NCI-H82 (cell line): ENCODE measurements at regions not wholly inside any gene's neighbourhood (a gene's known extent, or its start where the extent isn't known, plus 50 kb on each side); places are given as distances from the start of the nearest gene placed in this dataset.
A peak's percentile ranks its signal among the peaks of the same experiment; 100 is the strongest.
"Not testable (repeated sequence)": the region's sequence is repeated elsewhere in the genome, so short reads cannot be mapped to it uniquely, and the experiment has no call there.

ENCODE experiments used
- DNase-seq: peaks from one replicate; lab custom pipeline; 2025; lab: John Stamatoyannopoulos, UW

DNA sequence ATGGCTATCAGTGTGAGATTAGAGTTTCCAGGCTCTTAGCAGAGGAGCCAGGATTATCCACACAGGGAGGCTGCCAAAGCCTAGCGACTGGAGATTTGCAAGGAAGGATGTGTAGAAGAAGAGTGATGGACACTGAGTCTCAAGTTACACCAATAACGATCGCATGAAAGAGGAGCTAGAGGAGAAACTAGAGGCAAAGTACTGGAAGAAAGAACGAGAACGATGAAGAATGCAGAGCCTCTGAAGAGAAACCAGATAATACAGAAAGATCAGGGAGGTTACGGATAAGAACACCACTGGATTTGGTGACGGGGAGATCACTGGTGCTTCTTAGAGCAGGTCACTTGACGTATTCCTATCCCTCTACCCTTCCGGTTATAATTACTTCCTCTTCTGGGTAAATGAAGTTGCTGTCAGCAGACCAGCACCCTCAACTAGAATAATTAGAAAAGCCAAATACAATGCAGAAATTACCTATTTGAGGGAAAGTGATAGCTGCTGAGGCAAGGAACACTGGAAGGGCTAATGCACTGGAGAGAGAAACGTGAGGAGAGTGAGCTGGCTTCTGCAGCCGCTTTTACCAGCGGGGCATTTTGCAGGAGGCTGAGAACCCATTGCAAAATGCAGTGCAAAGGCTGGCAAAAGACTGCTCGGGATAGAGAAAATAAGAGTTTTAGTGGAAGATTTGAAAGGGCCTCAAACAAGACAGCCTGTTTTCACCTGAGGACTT lies 93.1 kb upstream of the HIF1A start:
- peak; percentile 95 for DNase-seq

DNA sequence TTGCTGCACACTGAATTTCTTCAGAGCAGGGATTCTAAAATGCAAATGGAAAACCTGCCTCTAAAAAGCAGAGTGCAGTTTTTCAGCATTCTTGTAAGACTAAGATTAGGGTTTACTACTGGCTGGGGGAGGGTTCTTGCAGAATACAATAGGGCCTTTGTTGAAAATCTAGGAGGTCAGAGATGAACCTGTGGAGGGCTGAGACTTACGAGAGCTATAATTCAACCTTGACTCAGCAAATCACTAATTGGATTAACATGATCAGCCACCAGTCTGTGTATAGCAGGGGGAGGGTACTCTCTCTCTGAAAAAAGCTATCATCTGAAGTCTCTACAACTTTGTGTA lies 92.6 kb upstream of the HIF1A start:
- DNase-seq, result peak; percentile 92

DNA sequence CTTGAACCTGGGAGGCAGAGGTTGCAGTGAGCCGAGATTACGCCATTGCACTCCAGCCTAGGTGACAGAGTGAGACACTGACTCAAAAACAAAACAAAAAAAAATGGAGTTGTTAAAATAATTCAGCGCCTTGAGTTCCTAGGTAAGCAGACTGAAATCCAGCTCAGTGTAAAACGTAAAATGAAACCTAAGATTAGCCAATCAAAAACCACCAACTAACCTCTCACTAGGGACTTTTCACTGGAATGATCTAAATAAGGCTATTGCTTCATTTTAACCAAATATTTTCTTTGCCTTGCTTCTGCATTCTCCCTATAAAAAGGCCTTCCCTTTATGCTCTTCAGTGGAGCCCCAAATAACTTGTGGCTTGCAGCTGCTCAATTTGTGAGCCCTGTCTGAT lies 91.6 kb upstream of the HIF1A start:
- DNase-seq, result no peak

DNA sequence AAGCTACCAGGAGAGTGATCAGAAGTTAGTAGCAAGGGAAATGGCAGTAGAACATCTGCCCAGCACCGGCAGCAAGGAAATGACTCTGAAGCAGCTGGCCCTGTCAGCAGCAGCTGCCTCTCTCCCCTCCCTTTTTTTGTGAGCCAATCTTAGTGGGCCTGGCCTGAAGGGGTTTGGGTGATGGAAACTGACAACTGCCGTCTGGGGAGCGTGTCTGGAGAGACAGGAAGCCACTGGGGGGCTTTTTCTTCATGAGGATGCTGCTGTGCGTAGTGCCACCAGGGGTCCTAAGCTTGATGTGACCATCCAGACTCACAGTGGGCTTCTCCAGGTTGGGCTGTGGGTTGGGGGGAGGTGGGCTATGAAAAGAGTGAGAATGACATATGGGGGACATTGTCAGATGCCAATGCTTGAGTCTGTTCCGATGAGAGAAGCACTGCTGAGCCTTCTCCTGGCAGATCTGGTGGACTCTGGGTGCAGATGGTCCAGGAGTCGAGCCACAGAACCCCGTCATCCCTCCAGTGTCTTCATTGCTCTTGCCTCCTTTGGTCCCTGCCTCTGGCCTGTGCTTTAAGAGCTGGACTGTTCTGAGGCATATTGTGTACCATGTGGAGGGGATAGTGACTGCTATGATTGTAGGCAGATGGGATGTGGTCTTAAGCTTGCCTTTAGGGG lies 87.6 kb upstream of the HIF1A start:
- DNase-seq, result peak; percentile 62

DNA sequence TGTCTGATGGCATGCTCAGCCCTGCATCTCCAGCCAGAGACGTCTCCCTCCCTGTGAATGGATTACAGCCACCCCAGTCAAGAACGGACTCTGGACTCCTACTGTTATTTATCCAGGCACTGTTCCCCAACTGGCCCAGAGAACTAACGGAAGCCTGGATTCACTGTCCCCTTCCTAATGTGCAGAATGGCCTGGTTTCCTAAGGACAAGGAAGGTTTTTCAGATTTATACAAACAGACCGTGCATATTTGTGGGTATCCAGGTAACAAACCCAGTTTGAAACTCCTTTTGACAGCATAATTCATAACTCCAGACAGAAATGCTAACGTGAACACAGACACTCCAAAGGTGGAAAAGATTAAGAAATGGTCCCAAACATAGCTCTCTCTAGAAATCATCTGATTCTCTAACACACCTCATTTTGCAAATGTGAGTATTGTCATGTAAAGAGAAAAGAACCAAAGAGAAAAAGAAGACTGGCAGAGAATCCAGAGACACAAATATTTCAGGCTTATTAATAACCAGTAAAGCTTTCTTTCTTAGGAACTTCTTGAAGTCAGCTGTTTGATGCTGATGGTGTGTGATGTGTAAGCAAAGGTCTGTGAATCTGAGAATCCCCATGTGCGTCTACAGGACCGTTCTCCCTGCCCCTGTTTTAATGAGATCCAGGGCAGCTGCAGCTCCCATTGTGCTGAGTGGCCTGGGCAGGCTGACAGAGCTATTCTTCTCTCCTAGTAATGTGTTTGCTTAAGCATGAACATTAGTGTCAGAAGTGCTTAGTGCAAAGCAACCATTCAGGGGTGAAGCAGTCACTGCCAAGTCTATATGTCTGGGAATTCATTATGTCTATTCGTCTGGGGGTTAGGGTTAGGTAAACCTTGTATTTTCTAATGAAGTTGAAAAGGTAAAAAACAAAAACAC lies 86.8 kb upstream of the HIF1A start:
- no peak for DNase-seq

DNA sequence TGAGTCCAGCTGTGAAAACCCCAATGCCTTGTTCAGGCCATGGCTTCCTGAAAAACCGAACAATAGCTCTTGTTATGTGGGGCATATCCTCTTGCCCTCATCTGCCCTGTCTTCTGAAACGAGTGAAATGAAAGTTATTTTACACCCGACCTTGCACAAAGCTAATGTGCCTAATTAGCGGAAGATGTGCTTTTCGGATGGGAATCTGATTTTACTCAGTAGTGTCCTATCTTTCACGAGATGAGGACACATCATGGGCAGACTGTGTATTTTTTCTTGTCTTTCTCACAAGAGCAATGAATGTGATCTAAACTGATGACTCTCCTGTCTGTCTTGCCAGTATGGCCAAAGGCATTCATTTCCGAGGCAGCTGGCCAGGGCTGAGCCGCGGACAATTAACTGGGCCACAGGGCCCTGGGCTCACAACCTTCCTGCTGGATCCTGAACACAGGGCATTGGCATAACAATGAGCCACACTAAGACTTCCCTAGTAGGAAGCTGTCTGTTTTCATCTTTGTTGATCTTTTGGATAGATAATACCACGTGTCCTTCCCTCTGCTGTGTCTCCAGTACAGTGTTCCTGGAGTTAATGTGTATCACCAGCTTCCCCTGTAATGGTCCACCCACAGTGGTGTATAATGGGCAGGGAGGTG lies 86.0 kb upstream of the HIF1A start:
- no peak for DNase-seq

DNA sequence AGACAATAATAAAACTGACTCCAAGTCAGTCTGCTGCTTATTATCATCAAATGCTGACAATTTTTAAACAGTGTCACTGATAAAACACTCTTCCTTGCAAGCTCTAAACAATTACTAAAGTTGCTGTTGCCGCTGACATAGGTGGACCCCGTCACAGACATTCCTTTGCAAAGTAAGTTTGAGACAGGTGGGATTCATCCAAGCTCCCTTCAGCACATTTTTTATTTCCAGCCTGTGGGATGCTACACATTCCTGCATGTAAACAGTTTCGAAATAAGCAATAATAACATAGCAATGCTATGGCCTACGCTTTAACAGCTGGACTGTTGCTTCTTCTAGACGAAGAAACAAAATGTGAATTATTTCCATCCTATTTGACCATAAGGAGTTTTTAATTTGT lies 85.4 kb upstream of the HIF1A start:
- no peak for DNase-seq

DNA sequence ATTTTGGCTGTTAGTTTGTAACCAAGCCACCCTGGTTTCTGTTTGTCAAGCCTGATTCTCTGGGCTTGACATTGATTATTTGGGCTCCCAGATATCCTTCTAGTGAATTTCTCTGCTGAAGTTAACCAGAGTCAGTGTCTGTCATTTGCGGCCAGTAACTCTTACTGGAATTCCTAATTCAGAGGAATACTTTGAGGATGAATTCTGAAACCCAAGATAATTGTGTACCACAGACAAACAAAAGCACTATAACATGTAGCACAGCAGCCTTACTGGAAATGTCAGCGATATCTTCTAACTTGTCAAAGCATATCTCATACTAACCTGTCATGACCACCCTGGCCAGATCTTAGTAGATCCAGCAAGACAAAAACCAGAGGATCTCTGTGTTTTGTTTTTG lies 84.4 kb upstream of the HIF1A start:
- DNase-seq, result no peak

DNA sequence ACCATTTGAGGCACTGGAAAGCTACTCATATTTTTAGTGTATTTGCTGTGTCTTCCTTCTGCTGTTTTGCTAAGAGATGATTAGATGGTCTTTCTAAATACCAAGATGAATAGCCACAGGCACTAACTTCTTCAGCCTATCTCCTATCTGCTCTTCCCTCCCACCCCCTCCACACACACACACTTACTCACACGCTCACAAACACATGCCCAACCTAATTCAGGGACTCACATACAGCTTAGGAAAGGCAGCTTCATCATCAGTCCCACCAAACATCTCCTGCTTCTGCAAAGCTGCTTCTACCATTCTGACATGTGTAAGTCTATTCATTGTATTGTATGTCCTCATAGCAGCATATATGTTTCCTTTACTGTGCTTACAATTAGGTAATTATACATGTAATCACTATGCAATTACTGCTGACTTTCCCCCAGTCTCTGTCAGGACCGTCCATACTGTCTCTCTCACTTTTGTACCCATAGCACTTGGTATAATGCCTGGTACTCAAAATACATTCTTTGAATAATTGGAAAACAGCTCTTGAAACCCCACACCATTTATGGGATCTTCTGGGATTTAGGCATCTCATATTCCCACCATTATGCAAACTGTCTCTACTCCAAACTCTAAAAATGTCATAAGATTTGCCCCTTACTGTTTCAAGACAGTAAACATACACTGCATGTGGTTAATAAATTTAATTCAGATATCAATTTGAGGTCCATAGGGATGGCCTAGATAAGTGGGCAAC lies 83.3 kb upstream of the HIF1A start:
- DNase-seq, result no peak

DNA sequence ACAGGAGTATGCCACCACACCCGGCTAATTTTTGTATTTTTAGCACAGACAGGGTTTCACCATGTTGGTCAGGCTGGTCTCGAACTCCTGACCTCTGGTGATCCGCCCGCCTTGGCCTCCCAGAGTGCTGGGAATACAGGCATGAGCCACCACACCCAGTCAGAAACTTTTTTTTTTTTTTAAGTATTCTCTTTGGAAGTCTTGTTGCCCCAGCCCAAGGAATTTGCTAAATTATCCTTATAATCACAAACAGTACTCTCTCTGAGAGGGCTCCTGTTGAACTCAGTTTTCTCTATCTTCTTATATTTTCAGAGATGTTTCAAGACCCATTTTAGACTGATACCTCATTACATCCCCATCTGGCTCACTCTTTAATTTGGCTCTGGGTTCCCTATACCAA lies 82.3 kb upstream of the HIF1A start:
- DNase-seq, result not testable (repeated sequence)

DNA sequence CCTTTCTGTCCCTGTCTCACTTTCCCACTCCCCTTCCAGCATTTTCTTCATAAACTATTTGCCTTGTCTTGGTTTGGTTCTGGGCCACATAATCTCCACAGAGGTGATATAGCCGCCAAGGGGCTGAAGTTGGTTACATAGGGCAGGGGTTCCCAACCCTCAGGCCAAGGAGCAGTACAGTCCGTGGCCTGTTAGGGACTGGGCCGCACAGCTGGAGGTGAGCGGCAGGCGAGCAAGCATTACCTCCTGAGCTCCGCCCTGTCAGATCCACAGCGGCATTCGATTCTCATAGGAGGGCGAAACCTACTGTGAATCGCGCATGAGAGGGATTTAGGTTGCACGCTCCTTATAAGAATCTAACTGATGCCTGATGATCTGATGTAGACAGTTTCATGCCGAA lies 80.6 kb upstream of the HIF1A start:
- no peak for DNase-seq

DNA sequence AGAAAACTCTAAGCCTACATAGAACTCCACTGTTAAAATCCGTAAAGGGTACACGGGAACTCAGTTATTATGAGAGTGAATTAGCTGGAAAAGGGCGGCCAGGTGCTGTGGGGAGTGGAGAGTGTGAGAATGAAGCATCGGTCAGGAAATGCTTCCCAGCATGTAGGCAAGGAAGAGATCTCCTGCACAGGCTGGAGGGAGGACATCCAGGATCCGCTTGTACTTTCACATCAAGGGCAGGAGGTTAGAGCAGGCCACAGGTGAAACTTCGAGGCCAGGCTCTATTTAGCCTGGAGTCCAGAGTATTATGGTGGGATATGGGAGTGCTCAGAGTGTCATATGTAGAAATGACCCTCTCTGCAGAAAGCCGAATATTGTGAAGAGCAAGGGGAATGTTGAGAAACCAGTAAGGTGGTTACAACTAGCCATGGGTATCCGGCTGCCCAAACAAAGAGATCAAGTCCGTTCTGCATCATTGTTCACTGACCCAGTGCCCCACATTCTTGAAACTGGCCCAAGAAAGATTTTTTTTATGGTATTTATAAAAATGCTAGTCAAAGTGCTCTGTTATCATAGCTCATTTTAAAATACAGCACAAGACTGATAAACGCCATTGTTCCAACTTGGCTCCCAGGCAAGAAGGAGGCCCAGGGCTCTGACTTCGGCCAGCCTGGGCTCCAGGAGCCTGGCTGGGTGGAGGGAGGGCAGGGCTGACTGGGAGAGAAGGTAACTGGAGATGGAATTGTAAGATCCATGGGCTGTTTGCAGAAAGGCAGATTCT lies 79.4 kb upstream of the HIF1A start:
- no peak for DNase-seq

DNA sequence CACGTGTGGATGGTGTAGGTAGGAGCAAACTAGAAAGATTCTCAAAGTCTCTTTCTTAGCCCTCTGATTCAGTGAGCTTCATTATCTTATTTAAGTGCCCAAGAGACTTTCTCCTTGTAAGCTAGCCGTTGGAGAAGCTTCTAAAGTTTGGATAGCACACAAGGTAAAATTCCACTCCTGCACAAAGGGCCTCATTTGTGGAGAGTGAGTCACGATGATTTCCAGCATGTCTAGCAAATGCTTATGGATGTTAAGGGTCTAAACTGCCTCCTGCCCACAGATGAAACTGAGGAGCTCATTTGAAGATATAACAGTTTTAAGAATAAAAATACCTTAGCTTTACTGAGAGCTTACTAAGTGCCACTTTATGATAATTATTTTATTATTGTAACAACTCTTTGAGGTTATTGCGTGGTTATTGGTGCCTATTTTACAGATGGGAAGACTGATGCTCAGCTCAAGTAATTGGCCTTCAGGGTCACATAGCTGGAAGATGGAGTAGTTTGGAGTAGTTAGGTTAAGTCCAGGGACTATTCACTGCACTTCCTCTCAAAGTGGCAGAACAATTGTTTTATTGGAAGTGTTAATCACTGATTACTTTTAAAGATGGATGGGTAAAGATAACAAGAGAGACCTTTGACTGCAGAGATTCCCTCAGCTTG lies 78.7 kb upstream of the HIF1A start:
- DNase-seq, result no peak

DNA sequence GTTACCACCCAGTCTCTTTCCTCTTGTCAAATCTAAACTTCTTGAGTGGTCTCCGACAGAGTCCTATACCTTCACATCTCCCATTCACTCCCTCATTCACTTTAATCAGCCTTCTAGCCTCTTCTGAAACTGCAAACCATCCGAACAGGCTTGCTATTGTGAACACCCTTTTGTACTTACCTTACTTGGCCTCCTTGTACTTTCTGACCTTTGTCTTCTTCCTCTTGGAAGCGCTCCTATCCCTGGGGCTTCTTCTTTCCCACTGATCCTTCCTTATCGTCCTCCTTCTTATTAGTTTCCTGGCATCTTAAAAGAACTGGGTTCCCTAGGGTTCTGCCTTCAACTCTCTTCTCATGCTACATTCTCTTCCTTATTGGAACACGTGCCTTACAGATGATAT lies 76.9 kb upstream of the HIF1A start:
- DNase-seq, result no peak

DNA sequence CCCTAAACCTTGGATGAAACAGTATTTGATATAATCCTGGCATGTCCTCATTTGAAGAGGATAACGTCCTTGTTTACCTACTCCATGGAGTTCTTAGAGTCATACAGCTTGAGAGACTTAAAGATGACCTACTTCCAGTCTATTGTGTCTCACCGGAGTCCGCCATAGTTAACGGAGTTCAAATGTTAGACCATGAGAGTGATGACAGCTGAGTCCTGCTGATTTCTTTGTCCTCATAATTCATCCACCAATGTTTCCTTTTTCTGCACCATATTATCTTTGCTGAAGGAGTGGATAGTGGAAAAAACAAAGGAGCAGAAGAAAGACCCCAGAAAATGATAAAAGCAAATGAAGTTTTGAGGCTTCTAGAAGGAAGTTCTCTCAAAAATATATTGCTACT lies 75.8 kb upstream of the HIF1A start:
- no peak for DNase-seq

DNA sequence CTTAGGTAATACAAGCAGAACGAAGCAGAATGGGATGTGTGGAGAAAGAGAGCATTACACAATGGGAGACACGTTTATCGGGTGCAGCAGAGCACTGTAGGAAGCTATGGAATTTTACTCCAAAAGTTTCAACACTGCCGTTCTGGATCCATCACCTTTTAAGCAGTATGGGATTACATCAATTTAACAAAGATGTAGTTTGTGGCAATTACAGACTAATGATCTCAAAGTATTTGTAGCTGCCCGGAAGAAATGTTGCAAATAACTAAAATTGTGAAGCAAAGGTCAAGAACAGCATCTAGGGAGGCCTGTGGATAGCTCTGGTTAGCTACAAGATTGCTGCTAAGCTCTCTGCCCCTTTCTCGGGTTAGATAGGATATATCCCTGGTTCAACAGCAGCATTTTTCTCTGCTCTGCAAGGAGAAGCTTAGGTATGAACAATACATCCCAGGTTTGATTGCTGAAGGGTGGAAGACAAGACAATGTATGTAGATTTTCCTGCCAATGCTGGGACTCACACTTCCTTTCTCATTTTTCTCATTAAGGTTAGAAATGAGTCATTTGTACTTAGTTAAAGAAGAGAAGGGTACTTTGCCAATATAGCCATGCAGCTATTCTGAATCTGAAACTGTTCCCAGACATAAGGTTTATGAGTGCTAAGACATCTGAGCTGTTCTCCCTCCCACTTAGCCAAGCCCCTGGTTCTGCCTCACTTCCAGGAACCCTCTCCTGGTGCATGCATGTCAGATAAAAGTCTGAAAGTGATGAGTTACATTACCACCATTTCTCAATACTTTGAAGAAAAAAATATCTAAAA lies 75.0 kb upstream of the HIF1A start:
- DNase-seq, result no peak

DNA sequence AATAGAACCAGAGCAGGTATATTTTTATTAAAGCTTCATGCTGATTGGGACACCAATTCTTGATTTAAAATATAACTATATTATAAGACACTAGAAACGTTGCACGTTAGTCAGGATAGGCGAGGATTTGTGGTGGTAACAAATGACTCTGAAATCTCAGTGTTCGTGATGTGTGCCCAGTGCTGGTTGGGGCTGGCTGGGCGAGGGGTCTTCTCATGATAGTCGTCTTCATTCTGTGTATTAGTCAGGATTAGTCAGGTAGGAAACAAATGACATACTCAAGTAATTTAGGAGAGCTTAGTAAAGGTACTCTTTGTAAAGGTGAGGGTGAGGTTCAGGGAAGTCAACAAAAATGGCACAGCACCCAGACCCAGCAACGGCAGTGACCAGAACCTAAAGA lies 73.9 kb upstream of the HIF1A start:
- no peak for DNase-seq

DNA sequence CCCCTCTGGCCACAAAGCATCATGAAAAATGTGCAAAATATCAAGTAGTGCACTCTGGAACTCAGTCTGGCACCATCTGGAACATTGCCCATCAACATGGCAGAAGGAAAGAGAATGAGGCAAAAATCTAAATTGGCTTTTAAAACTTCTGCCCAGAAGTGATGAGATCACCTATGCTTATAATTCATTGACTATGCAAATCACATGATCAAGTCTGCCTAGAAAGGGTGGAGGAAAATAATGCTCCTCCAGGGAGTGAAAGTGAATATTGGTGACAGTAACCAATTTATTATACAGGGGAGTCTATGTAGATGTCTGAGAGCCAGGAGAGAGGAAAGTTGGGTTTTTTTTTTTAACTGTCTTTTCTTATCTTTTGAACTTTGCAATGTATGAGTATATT lies 73.3 kb upstream of the HIF1A start:
- no peak for DNase-seq

DNA sequence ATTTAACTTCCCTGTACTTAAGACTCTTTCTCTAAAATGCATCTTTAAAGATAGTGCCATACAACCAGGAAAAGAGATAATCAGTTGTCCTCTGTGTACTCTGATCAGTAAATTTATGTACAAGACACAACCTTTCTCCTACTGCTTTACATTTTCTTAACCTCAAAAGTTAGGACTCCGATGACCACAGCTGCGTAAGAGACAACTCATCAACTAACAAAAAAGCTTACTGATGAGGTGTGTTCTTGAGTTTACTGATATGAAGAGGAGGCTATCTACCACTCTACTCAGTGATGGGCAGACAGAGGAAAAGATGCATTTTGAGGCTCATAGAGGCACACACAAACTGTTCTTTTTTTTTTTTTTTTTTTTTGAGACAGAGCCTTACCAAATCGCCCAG lies 71.4 kb upstream of the HIF1A start:
- no peak for DNase-seq

DNA sequence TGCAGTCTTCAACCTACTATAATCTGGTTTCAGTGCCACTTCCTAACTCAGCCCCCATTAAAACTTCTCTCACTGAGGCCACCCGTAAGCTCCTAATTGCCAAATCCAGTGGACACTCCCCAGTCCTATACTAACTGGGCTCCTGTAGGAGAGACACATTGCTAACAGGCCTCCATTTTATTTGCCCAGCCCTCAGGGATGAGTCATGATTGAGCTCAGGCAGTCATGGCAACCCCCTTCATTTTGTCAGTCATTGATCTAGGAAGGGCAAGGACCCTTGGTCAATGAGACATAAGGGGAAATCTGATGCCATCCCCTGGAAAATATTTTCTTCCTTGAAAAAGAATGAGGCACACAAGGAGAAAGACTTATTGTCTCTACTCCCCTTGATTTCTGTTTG lies 70.1 kb upstream of the HIF1A start:
- no peak for DNase-seq
